ENCODE measurements at regions not wholly inside any gene's neighbourhood (a gene's known extent, or its start where the extent isn't known, plus 50 kb on each side); places are given as distances from the start of the nearest gene placed in this dataset.
"Not testable (repeated sequence)": the region's sequence is repeated elsewhere in the genome, so short reads cannot be mapped to it uniquely, and the experiment has no call there.

GRCh38 chr5:39761199-39761950 lies 336.6 kb upstream of the DAB2 start:
- FAIRE-seq (no peak), DNase-seq (ENCODE audit: insufficient read length, low spot score) (no peak)
- TF ChIP-seq, protein P1, sequence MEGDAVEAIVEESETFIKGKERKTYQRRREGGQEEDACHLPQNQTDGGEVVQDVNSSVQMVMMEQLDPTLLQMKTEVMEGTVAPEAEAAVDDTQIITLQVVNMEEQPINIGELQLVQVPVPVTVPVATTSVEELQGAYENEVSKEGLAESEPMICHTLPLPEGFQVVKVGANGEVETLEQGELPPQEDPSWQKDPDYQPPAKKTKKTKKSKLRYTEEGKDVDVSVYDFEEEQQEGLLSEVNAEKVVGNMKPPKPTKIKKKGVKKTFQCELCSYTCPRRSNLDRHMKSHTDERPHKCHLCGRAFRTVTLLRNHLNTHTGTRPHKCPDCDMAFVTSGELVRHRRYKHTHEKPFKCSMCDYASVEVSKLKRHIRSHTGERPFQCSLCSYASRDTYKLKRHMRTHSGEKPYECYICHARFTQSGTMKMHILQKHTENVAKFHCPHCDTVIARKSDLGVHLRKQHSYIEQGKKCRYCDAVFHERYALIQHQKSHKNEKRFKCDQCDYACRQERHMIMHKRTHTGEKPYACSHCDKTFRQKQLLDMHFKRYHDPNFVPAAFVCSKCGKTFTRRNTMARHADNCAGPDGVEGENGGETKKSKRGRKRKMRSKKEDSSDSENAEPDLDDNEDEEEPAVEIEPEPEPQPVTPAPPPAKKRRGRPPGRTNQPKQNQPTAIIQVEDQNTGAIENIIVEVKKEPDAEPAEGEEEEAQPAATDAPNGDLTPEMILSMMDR (IDR thresholded peaks at IDR 0.05; ENCODE audit: insufficient read depth, missing control alignments) = no peak

DNA sequence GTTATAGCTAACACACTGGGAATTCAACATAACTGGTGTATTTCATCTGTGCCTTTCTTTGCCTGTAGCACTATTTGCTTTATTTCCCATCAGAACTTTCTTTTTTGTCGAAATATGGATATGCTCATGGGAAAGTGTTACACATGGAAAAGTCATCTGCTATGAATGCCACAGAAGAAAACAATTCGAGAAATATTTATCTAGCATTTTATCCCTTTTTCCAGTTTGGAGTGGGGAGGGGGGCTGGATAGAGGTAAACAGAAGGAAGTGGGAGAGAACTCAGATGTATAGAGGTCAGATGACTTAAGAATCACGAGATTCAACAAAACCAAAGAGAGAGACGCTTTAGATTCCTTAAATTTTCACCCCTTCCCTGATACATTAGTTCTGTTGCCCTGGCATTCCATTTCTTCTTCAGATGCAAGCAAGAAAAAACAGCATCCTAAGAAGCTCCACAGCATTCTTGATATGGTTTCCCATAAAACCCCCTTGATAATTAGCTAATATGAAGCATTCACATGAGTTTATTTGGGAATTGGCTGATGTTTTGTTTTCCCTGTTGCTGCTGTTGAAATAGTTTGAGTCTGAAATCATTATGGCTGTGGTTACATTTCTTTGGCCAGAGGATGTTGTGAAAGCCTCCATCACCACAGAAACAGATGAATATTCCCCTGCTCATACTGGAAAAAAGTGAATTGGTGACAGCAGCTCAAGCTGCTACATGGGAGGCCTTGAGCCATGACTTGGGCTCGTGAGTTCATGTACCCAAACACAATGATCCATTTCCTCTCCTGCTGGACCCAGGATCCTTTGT lies 335.8 kb upstream of the DAB2 start:
- DNase-seq (ENCODE audit: insufficient read length, low spot score) (no peak), FAIRE-seq (no peak)
- TF ChIP-seq, protein P1 (IDR thresholded peaks at IDR 0.05; ENCODE audit: insufficient read depth, missing control alignments) = no peak

DNA sequence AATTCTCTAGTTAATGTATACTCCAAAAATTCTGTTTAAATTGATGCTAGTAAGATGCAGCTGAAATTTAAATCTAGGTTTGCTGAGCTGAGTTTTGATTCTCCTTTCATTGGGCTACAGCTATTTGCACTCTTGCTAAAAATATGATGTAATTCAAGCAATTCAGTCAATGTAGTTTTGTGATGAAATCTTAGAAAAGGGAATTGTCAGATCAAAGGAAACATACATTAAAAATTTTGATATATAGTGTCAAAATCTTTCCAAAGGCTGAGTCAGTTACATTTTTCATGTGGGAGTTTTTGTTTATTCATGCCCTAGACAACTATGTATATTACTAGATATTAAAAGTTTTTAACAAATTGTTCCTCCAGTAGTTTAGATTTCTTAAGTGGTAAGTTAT lies 334.9 kb upstream of the DAB2 start:
- no peak for FAIRE-seq
- DNase-seq (ENCODE audit: insufficient read length, low spot score) = no peak
- TF ChIP-seq, protein P1 (IDR thresholded peaks at IDR 0.05; ENCODE audit: insufficient read depth, missing control alignments) = no peak

DNA sequence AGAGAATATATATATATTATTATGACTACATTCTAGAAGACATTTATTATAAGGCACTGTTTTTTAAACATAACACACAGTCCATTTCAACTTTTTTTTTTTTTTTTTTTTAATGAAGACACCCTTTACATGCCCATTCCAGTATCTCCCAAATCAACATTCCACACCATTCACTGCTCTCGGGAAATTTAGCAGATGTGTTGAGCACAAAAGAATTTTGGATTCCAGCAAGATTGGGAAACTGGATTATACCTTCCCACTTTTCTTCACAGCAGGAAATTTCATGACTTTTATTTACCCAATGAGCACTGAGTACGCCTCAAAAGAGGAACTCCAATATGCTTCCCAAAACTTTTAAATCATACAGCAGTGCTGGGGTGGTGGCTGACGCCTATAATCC lies 333.6 kb upstream of the DAB2 start:
- FAIRE-seq (no peak), DNase-seq (ENCODE audit: insufficient read length, low spot score) (no peak)
- TF ChIP-seq, protein P1 (IDR thresholded peaks at IDR 0.05; ENCODE audit: insufficient read depth, missing control alignments) = no peak

DNA sequence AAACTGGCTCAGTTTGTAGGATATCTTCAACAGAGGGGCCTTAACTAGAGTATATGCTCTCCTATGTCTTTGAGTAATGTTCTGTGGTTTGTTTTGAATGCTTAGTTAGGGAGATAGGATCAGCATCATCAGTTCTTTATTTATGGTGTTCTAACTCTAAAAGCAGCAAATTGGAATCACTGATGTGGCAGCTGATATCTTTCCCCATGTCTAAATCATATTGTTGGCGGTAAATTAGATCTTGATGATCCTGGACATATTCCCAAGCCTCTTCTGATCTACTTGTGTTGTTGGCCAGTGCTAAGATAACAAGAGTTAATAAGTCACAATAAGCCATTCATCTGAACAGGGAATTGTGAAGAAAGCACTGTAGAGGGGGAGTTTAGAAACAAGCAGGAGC lies 332.4 kb upstream of the DAB2 start:
- no peak for DNase-seq (ENCODE audit: insufficient read length, low spot score)
- FAIRE-seq = no peak
- TF ChIP-seq, protein P1 (IDR thresholded peaks at IDR 0.05; ENCODE audit: insufficient read depth, missing control alignments) = no peak

- TF ChIP-seq, protein P1 (IDR thresholded peaks at IDR 0.05; ENCODE audit: insufficient read depth, missing control alignments) = no peak
- DNase-seq (ENCODE audit: insufficient read length, low spot score) (no peak), FAIRE-seq (no peak)
Observed at GRCh38 chr5:39755986-39756385, 331.2 kb upstream of the DAB2 start.

- FAIRE-seq (no peak), DNase-seq (ENCODE audit: insufficient read length, low spot score) (no peak)
- TF ChIP-seq, protein P1 (IDR thresholded peaks at IDR 0.05; ENCODE audit: insufficient read depth, missing control alignments) = no peak
Observed at GRCh38 chr5:39755452-39755851, 330.7 kb upstream of the DAB2 start.

DNA sequence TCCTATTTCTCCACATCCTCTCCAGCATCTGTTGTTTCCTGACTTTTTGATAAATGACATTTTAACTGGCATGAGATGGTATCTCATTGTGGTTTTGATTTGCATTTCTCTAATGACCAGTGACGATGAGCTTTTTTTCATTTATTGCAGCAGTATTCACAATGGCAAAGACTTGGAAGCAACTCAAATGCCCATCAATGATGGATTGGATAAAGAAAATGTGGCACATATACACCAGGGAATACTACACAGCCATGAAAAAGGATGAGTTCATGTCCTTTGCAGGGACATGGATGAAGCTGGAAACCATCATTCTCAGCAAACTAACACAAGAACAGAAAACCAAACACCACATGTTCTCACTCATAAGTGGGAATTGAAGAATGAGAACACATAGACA lies 329.0 kb upstream of the DAB2 start:
- not testable (repeated sequence) for DNase-seq (ENCODE audit: insufficient read length, low spot score); FAIRE-seq
